Caco-2 (cell line): ENCODE measurements at regions not wholly inside any gene's neighbourhood (a gene's known extent, or its start where the extent isn't known, plus 50 kb on each side); places are given as distances from the start of the nearest gene placed in this dataset.

ENCODE experiments used
- BruUV-seq: library from RNA; stranded (reverse); fragments of 400-500 nt; replicated peaks from 2 replicates; lab custom pipeline; 2021; lab: Mats Ljungman, UMichigan
- CTCF ChIA-PET: fragments of 300-600 bp; sonication (Branson Sonifier 250); formaldehyde crosslinking; loops from one replicate; lab custom pipeline; 2022; ENCODE audit warnings: antibody characterized with exemption; lab: Charles Lee
- POLR2A ChIA-PET: fragments of 300-600 bp; sonication (Branson Sonifier 250); formaldehyde crosslinking; loops from one replicate; lab custom pipeline; 2022; ENCODE audit warnings: antibody characterized with exemption; lab: Charles Lee
- DNase-seq, 2 experiments: peaks; one replicate each; pipeline versions ENCODE4 v3.0.0 to v3.0.0-alpha.2; 2020 to 2022
- H3K27me3 ChIP-seq: replicated peaks from 2 replicates; pipeline ENCODE4 v1.6.0; 2011; ENCODE audit warnings: low read length; ENCODE audit not compliant: control insufficient read depth, insufficient read depth
- H3K36me3 ChIP-seq: 2 replicates; pipeline ENCODE4 v1.5.1; 2011; ENCODE audit warnings: low read length; ENCODE audit not compliant: control insufficient read depth, insufficient read depth
- H3K4me1 ChIP-seq: fragments of 250-450 bp; sonication (Bioruptor Pico); 2 replicates; pipeline ENCODE4 v1.5.1; 2020; ENCODE audit warnings: mild to moderate bottlenecking
- H3K4me3 ChIP-seq: 2 replicates; pipeline ENCODE4 v1.5.1; 2011; ENCODE audit warnings: low read depth, mild to moderate bottlenecking, control low read depth, low read length
- H3K9me3 ChIP-seq: fragments of 250-450 bp; sonication (Bioruptor Pico); 2 replicates; pipeline ENCODE4 v1.5.1; 2020; ENCODE audit warnings: mild to moderate bottlenecking, moderate library complexity
- H3K27ac Mint-ChIP-seq: one replicate; pipeline ENCODE4 v1.8.0; 2022; ENCODE audit warnings: mixed read lengths; ENCODE audit not compliant: unreplicated experiment
- H3K27me3 Mint-ChIP-seq: one replicate; pipeline ENCODE4 v1.8.0; 2022; ENCODE audit warnings: mixed read lengths; ENCODE audit not compliant: insufficient read depth, unreplicated experiment
- H3K36me3 Mint-ChIP-seq: one replicate; pipeline ENCODE4 v1.8.0; 2022; ENCODE audit warnings: mild to moderate bottlenecking, mixed read lengths; ENCODE audit not compliant: insufficient read depth, unreplicated experiment
- H3K4me1 Mint-ChIP-seq: one replicate; pipeline ENCODE4 v1.8.0; 2022; ENCODE audit warnings: low read depth, mixed read lengths; ENCODE audit not compliant: unreplicated experiment
- H3K4me3 Mint-ChIP-seq: one replicate; pipeline ENCODE4 v1.8.0; 2022; ENCODE audit warnings: mild to moderate bottlenecking, moderate library complexity, mixed read lengths; ENCODE audit not compliant: unreplicated experiment
- H3K9me3 Mint-ChIP-seq: one replicate; pipeline ENCODE4 v1.8.0; 2022; ENCODE audit warnings: mixed read lengths; ENCODE audit not compliant: unreplicated experiment
- CTCF ChIP-seq, 2 experiments: fragments of 200-600 bp in 1 of 2; IDR thresholded peaks; 1 replicate in 1 of 2; 2 replicates in 1 of 2; pipeline versions ENCODE4 v1.5.1 to v1.8.0; 2011 to 2022; ENCODE audit warnings: antibody characterized with exemption in 1 of 2, control low read depth in 1 of 2, inconsistent platforms in 1 of 2, low read depth in 1 of 2, low read length in 1 of 2, mild to moderate bottlenecking in 1 of 2, moderate library complexity in 1 of 2; ENCODE audit not compliant: insufficient read depth in 1 of 2, severe bottlenecking in 1 of 2, unreplicated experiment in 1 of 2
- intact Hi-C: fragments of 100-400 bp; cut with micrococcal nuclease; formaldehyde crosslinking; loops from one replicate; pipeline ENCODE4 v1.10.0; 2022; ENCODE audit not compliant: unreplicated experiment

GRCh38 chr4:136748165-136748564 lies 784.1 kb downstream of the PCDH18 start:
- POLR2A ChIA-PET: no interaction called here
- no peaks in the 10 kb centered on the region for H3K36me3 ChIP-seq
- no peaks in the 10 kb centered on the region for H3K9me3 Mint-ChIP-seq
- no peak for DNase-seq
- intact Hi-C loops: no loop called here
- H3K4me1 ChIP-seq: no peaks in the 10 kb centered on the region
- no peak for TF ChIP-seq CTCF (IDR thresholded peaks at IDR 0.05; ENCODE audit: insufficient read depth in 1 of 2, low read depth in 1 of 2, low read length in 1 of 2, severe bottlenecking in 1 of 2, unreplicated experiment in 1 of 2)
- no peak overlapping the region for H3K4me3 Mint-ChIP-seq
- H3K27ac Mint-ChIP-seq: no peak overlapping the region
- no peak overlapping the region for H3K4me3 ChIP-seq
- no peaks in the 10 kb centered on the region for H3K27me3 Mint-ChIP-seq
- H3K4me1 Mint-ChIP-seq: no peaks in the 10 kb centered on the region
- H3K9me3 ChIP-seq: no peaks in the 10 kb centered on the region
- H3K36me3 Mint-ChIP-seq: no peaks in the 10 kb centered on the region
- H3K27me3 ChIP-seq: no peaks in the 10 kb centered on the region
- CTCF ChIA-PET: no interaction called here
- no TSS peak for BruUV-seq

GRCh38 chr4:136743238-136743637 lies 789.1 kb downstream of the PCDH18 start:
- intact Hi-C loops: no loop called here
- POLR2A ChIA-PET: no interaction called here
- no peaks in the 10 kb centered on the region for H3K4me1 ChIP-seq
- H3K27me3 ChIP-seq: no peaks in the 10 kb centered on the region
- Mint-ChIP-seq H3K27ac (no peak overlapping the region), H3K4me1 (no peaks in the 10 kb centered on the region), H3K27me3 (no peaks in the 10 kb centered on the region), H3K4me3 (no peak overlapping the region), H3K36me3 (no peaks in the 10 kb centered on the region), H3K9me3 (no peaks in the 10 kb centered on the region)
- TF ChIP-seq CTCF (IDR thresholded peaks at IDR 0.05; ENCODE audit: insufficient read depth in 1 of 2, low read depth in 1 of 2, low read length in 1 of 2, severe bottlenecking in 1 of 2, unreplicated experiment in 1 of 2): no peak
- no peaks in the 10 kb centered on the region for H3K36me3 ChIP-seq
- CTCF ChIA-PET: no interaction called here
- no TSS peak for BruUV-seq
- H3K4me3 ChIP-seq: no peak overlapping the region
- DNase-seq: no peak
- no peaks in the 10 kb centered on the region for H3K9me3 ChIP-seq

- Histone ChIP-seq H3K27me3 (no peaks in the 10 kb centered on the region), H3K4me1 (no peaks in the 10 kb centered on the region), H3K4me3 (no peak overlapping the region), H3K9me3 (no peaks in the 10 kb centered on the region), H3K36me3 (no peaks in the 10 kb centered on the region)
- no peaks in the 10 kb centered on the region for H3K36me3 Mint-ChIP-seq
- ChIA-PET POLR2A (no interaction called here), CTCF (no interaction called here)
- DNase-seq: no peak
- no peaks in the 10 kb centered on the region for H3K4me1 Mint-ChIP-seq
- no peak overlapping the region for H3K27ac Mint-ChIP-seq
- BruUV-seq: no TSS peak
- H3K27me3 Mint-ChIP-seq: no peaks in the 10 kb centered on the region
- H3K9me3 Mint-ChIP-seq: no peaks in the 10 kb centered on the region
- H3K4me3 Mint-ChIP-seq: no peak overlapping the region
- intact Hi-C loops: no loop called here
- TF ChIP-seq CTCF (IDR thresholded peaks at IDR 0.05; ENCODE audit: insufficient read depth in 1 of 2, low read depth in 1 of 2, low read length in 1 of 2, severe bottlenecking in 1 of 2, unreplicated experiment in 1 of 2): no peak
Observed at GRCh38 chr4:136742333-136742732, 790.0 kb downstream of the PCDH18 start.
